Activated T-cell treated with anti-CD3 and anti-CD28 coated beads for 48 hours (primary cell): ENCODE measurements at regions not wholly inside any gene's neighbourhood (a gene's known extent, or its start where the extent isn't known, plus 50 kb on each side); places are given as distances from the start of the nearest gene placed in this dataset.
A peak's percentile ranks its signal among the peaks of the same experiment; 100 is the strongest.

Experiments used
- DNase-seq: peaks from one replicate; pipeline ENCODE4 v3.0.0-alpha.2; 2020; ENCODE audit warnings: low read depth

DNA sequence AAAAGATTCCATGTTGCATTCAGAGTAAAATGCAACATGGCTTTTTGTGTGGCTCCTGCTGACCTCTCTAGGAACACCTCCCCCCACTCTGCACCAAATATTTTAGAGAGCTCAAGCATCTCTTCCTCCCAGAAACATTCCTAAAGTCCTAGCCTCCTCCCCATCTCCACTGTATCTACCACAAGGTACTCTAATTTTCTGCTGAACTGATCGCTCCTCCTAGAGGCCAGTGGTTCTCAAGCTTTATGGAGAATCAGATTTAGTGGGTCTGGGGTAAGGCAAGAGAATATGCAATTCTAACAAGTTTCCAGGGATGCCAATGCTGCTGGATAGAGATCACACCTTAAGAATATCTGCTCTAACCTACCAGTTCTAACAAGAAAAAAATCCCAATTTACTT lies 89.5 kb upstream of the HNRNPA3 start:
- no peak for DNase-seq

DNA sequence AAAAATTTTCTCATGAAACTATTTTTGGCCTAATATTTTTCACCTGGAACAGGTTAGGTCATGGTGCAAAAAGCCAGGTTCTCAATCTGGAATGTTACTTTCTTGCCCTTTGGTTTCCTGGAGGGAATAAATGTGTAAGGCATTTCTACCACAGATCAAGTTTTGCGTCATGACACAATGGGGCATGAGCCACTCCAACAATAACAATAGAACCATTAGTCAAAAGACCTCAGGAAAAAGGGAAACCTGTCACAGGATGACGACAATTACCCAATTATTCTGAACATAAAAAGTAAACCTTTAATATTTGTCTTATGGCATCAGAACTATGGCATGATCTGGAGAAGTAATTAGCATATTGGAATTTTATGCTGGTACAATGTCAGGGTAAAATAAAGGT lies 88.2 kb upstream of the HNRNPA3 start:
- no peak for DNase-seq

DNA sequence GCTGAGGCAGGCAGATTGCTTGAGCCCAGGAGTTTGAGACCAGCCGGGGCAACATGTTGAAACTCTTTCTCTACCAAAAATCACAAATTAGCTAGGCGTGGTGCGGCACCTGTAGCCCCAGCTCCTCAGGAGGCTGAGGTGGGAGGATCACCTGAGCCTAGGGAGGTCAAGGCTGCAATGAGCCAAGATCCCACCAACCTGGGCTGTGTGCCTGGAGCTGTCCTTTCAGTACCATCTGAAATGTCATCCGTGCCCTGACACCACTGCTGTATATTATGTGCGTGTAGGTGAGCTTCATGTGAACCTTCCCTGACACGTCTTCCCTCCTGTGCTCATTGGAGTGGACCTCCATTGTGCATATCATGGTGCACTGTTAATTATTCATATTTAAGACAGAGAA lies 84.8 kb upstream of the HNRNPA3 start:
- no peak for DNase-seq

DNA sequence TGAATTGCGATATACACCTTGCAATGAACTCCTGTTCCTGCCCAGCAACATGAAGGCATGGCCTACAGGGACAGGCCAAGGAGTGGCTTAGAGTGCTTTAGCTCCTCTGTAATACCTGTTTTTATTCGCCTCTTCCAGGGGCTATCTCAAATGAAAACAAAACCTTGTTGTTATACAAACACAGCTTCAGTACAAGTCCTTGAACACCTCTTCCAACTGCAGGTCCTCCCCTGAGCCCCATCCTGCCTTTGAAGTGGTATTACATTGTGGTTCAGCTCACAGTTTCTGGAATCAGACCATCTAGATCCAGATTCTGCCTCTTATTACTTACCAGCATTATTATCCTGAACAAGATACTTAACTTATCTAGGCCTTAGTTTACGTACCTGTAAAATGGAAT lies 83.0 kb upstream of the HNRNPA3 start:
- no peak for DNase-seq

DNA sequence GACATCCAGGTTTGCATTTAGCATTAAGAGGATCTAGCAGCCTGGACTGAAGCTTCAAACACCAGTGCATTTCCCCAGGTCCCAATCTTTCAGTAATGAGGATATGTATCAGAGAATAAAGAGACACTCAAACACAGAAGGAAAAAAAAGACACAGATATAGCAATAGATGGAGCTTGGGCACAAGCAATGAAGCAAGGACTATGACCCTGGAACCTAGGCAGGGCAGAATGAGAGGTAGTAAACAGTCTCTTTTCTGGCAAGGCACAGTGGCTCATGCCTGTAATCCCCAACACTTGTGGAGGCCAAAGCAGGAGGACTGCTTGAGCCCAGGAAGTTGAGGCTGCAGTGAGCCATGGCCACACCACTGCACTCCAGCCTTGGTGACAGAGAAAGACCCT lies 80.7 kb upstream of the HNRNPA3 start:
- DNase-seq, result no peak

DNA sequence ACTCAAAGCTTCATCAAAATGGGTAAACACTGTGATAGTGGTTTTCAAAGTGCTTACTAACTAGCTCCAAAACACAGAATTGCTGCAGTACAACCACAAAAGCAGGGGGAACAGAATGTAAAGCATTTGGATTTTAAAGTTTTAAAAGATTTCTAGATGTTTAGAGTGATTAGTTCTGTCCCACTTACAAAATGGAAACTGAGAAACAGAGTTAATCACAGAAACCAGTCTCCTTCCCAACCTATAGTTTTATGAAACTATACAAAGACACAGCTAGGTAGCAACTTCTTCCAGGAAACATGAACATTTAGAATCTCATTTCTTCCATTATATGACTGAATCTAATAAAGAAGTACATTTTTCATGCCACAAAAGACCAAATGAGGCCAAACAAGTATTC lies 73.8 kb upstream of the HNRNPA3 start:
- no peak for DNase-seq

DNA sequence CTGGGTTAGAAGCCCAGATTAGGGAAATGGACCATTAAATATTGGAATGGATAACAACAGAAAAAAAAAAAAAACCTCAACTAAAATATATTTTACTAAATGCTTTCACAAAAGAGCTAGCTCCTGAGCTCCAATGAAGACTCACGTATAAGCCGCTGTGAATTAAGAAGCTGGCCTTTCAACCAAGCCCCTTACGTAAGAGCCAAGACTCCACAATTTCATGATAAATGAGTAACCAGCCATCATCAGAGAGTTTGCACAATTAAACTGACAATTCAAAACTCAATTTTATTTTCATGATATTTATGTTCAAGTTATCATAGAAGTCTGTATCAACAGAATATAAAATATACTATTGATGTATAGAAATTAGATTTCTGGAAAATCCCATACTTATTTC lies 70.7 kb upstream of the HNRNPA3 start:
- no peak for DNase-seq

DNA sequence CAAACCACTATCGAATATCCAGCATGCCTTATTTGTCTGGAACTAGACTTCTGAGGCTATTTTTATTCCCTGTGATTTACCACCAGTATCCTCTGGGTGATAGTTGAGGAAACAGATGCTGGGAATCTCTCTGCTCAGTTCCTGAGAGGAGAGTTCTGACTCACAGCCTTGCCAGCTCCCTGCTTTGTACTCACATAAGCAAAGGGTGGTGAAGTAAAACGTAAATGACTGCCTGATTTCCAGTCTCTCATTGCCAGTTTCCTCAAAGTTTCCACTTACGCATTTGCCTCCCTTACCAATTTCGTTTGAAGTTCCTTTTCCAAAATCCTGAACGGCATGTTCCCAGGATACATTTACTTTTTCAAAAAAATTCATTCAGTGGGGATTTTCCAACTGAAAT lies 69.2 kb upstream of the HNRNPA3 start:
- no peak for DNase-seq

DNA sequence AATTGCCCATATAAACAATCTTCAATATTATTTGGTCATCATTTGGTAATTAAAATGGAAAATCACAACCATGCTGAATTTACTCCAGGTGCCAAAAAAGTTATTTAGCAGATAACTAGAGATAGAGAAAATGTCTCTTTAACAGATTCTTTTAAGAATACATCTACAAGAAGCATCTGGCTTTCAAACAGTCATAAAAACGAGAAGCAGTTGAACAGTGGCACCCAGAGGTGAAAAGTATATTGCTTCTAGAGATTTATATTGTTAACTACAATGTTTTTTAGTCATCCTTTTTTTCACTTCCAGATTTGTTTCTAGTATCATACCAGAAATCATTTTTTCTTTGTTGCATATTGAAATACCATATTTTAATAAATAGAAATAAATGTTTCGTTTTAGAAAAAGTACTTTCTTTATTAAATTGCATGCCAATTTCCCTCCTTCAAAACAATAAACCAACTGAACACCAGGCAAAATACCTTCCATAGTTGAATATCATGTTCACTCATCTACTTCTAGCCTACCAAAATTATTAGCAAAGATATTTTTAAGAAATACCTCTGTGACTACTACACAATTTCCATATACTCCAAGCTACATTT lies 65.4 kb upstream of the HNRNPA3 start:
- no peak for DNase-seq

DNA sequence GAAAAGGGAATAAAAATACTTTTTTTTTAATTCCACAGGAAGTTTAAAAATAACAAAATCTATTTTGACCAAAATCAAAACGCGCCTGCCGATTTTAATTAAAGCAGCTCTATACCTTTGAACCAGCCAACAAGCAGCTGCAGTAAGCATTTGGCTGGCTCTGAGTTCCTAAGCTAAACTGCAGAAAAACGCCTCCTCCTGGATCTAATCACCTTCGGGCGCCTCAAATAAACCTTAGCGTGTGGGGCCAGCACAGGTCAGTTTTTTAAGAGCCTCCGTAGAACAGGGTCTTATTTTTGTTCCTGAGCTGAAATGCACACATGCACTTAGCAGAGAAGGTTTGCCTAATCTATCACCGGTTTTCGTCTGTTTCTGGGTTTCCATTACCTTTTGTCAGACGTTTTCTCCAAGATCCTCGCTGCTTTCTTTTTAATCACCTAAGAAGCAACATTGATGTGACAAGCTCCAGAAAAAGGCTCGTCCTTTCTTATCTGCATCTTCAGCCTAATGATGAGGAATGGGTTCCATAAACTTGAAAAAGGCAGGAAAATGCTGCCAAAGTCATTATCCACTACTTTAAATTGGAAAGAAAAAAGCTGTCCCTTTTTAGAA lies 64.7 kb upstream of the HNRNPA3 start:
- DNase-seq, result no peak

DNA sequence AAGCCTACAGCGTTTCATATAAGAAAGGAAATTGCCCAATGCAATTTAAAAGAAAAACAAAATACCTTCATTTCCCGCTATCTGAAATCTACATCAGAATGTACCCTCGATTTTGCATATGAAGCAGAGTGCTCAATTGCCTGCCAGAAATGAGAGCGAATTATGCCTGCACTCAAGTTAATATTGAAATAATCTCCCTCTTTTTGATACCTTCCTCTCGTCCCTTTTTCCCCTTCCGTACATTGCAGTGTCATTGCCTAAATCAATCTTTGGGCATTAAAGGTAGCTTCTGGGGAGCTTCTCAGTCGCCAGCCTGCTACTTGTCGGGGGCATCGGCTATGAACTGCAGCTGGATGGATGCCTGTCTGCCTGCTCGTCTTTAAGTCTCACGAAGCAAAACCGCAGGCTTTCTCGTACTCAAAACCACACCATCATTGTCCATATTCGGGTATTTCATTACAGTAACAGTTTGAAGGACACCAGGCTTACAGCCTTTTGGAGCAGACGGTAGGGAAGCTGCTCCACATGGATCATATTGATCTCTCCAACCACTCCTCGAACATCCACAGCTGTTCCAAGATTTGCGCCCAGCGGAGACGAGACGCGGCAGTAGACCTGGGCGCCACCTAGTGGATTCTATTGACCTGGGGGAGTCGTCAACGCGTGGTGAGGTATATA lies 64.0 kb upstream of the HNRNPA3 start:
- DNase-seq, result peak; percentile 67

DNA sequence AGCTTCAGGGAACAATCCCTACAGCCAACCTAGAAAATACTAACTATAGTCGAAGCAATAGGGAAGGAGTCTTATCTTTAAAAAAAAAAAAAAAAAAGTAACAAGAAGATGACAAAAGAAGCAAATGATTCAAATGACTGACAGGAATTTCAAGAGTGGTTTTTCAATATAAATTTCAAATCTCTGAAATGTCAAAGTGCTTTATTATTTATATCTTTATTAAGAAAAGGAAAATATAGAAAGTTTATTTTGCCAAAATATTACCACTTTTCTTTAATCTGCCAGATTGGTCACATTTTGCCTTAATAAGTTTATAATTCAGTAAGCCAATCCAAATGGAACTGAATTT lies 63.5 kb upstream of the HNRNPA3 start:
- DNase-seq, result no peak

DNA sequence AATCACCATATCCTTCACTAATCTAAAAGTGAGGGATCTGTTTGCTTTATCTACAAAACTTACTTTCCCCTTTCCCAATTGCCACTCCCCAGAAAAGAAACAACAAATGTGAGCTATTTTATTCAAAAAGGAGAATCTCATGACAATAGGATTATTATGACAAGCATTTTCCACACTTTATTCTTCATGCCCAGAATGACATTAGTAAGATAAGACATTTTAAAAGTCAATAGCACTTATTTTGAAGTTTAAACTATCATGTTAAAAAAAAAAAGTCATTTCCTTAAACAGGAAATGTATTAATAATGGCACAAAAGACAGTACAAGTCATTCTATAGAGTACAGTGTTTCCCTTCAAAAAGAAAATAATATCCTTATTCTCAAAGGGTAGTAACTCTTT lies 58.8 kb upstream of the HNRNPA3 start:
- no peak for DNase-seq

DNA sequence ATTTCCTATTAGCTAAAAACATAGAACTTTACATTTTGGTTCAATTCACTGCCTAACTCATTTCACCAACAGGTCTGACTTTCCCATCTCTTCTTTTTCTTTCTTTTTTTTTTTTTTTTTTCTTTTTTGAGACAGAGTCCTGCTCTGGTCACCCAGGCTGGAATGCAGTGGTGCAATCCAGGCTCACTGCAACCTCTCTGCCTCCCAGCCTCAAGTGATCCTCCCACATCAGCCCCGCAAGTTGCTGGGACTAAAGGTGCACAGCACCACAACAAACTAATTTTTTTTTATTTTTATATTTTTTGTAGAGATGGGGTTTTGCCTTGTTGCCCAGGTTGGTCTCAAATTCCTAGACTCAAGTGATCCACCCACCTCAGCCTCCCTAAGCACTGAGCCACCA lies 57.8 kb upstream of the HNRNPA3 start:
- DNase-seq, result no peak

DNA sequence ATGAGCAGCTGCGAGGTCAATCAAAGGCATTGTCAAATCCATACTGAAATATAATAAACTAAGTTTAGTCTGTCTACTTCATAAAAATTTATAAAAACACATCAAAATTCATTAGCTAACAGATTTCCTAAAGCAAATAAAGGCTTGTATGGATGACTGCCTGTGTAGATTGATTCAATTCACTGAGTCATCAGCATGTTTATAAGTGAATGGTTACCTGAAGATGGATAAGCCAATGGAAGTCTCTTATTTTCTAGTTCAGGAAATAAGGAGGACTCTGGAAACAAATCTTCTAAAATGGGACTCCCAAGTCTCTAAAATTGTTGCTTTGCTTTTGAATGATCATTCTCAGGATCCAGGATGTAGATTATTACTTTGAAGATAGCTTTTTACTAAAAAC lies 57.0 kb upstream of the HNRNPA3 start:
- DNase-seq, result no peak

DNA sequence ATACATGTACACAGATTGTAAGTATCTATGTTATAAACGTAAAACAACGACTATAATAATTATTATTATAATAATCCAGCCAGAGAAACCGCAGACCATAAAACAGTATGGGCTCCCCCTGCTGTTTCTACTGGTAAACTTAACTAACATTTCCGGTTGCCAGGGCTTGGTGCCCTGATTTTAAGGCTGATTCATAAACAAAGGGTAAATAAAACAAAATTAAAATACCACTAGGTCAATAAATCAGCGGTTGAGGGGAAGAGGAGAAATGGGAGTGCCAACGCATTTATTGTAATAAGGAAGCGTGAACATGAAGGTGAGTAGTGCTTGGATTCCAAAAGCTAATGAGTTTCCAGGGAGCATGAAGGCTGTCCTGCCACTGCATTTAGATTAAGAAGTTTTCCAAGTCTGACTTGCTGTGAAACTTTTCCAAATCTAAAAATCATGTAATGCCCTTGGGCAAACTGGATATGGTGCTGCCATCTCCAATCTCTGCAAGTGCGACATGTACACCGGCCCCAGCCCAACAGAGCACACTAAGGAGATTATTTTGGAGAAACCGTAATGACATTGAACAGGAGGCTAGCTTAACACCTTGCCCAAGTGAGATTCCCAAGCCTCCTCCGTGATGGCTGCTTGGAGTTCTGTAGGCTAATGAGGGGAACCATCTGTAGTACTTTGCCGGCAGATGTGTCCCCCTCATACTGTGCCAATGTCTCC lies 50.7 kb upstream of the HNRNPA3 start:
- DNase-seq, result no peak
